ENCODE measurements at regions not wholly inside any gene's neighbourhood (a gene's known extent, or its start where the extent isn't known, plus 50 kb on each side); places are given as distances from the start of the nearest gene placed in this dataset.

GRCh38 chr4:177119691-177120090 lies 190.0 kb upstream of the NEIL3 start:
- no peak overlapping the region for H3K27ac Mint-ChIP-seq
- no peaks in the 10 kb centered on the region for H3K9me3 ChIP-seq (ENCODE audit: control insufficient read depth, low read length, poor library complexity, severe bottlenecking)
- H3K27me3 Mint-ChIP-seq, result peaks cover 12% of the 10 kb centered on the region
- no peak for DNase-seq
- H3K4me3 Mint-ChIP-seq, result no peak overlapping the region
- no peak for ATAC-seq
- no peaks in the 10 kb centered on the region for H3K36me3 Mint-ChIP-seq (ENCODE audit: low read depth)
- no peaks in the 10 kb centered on the region for H3K4me1 Mint-ChIP-seq

DNA sequence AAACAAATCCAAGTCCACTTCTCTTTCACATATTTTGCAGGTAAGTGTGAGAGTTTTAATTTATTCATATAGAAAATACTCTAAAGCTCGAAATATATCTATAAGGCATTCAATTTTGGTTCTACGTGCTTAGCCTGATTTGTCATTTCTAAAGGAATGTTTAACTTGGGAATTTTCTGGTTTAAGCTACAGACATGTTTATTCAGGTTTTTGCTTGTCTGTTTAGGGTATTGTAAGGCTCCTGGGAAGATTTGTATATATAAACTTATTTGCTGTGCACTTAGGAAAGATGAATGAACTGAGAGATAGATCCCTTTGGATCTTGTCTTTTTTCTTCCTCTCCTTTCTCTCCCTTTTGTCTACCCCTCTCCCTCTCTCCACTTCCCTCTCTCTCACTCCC lies 185.9 kb upstream of the NEIL3 start:
- H3K36me3 Mint-ChIP-seq (ENCODE audit: low read depth), result no peaks in the 10 kb centered on the region
- ATAC-seq (no peak), DNase-seq (no peak)
- no peak overlapping the region for H3K27ac Mint-ChIP-seq
- no peaks in the 10 kb centered on the region for H3K9me3 ChIP-seq (ENCODE audit: control insufficient read depth, low read length, poor library complexity, severe bottlenecking)
- no peaks in the 10 kb centered on the region for H3K4me1 Mint-ChIP-seq
- H3K27me3 Mint-ChIP-seq, result no peaks in the 10 kb centered on the region
- H3K4me3 Mint-ChIP-seq, result no peak overlapping the region

GRCh38 chr4:177124349-177125064 lies 185.2 kb upstream of the NEIL3 start:
- Mint-ChIP-seq H3K4me1 (no peaks in the 10 kb centered on the region), H3K36me3 (ENCODE audit: low read depth) (no peaks in the 10 kb centered on the region), H3K27me3 (no peaks in the 10 kb centered on the region), H3K4me3 (no peak overlapping the region), H3K27ac (no peak overlapping the region)
- ATAC-seq (no peak), DNase-seq (no peak)
- no peaks in the 10 kb centered on the region for H3K9me3 ChIP-seq (ENCODE audit: control insufficient read depth, low read length, poor library complexity, severe bottlenecking)

DNA sequence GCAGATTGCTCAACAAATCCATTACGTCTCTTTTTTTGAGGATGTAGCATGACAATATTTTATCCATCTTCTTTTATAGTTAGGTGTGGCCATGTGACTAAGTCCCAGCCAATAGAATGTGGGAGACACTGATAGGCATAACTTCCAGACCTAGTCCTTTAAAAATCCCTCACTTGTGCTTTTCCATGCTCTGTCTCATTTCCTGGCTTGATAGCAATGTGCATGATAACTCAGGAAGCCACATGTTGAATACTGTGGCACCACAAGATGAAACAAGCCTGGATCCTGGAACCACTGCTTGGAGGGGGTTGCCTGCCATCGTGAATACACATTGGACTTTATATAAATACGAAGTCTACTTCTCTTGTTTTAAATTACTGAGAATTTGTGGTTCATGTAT lies 184.0 kb upstream of the NEIL3 start:
- no peak for DNase-seq
- H3K9me3 ChIP-seq (ENCODE audit: control insufficient read depth, low read length, poor library complexity, severe bottlenecking), result no peaks in the 10 kb centered on the region
- no peaks in the 10 kb centered on the region for H3K27me3 Mint-ChIP-seq
- no peak overlapping the region for H3K27ac Mint-ChIP-seq
- H3K4me1 Mint-ChIP-seq, result no peaks in the 10 kb centered on the region
- ATAC-seq, result no peak
- no peak overlapping the region for H3K4me3 Mint-ChIP-seq
- no peaks in the 10 kb centered on the region for H3K36me3 Mint-ChIP-seq (ENCODE audit: low read depth)

DNA sequence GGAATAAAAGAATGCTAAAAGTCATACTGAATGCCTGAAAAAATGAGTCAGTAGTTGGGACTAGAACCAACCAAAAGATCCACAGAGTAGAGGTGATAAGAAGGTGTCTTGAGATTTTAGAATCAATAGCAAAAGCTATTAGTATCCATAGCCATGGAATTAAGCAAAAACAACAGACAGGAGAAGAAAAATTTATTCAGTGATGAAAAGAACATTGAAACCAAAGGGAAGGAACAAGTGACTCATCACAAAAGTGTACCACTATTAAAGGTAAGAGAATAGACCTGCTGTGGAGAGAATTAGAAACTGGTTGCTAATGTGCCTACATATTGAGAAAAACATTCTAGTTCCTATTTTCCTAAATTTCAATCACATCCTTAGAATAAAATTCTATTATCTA lies 182.0 kb upstream of the NEIL3 start:
- Mint-ChIP-seq H3K36me3 (ENCODE audit: low read depth) (no peaks in the 10 kb centered on the region), H3K27me3 (no peaks in the 10 kb centered on the region), H3K4me3 (no peak overlapping the region), H3K27ac (no peak overlapping the region), H3K4me1 (no peaks in the 10 kb centered on the region)
- no peaks in the 10 kb centered on the region for H3K9me3 ChIP-seq (ENCODE audit: control insufficient read depth, low read length, poor library complexity, severe bottlenecking)
- no peak for ATAC-seq
- no peak for DNase-seq

DNA sequence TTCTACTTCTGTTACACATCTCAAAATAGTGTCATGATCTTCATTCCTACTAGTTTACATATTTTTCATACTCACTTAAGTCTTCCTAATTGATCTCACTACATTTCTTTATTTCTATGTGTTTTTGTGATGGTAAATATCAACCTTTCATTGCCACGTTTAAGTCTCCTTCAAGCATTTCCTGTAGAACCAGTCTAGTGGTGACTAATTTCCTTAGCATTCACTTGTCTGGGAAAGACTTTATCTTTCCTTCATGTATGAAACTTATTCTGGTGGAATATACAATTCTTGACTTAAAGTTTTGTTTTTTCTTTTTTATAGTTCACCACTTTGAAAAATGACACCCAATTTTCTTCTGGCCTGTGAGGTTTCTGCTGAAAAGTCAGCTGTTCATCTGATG lies 181.4 kb upstream of the NEIL3 start:
- Mint-ChIP-seq H3K4me3 (no peak overlapping the region), H3K27ac (no peak overlapping the region), H3K4me1 (no peaks in the 10 kb centered on the region), H3K36me3 (ENCODE audit: low read depth) (no peaks in the 10 kb centered on the region), H3K27me3 (no peaks in the 10 kb centered on the region)
- H3K9me3 ChIP-seq (ENCODE audit: control insufficient read depth, low read length, poor library complexity, severe bottlenecking), result no peaks in the 10 kb centered on the region
- ATAC-seq (no peak), DNase-seq (no peak)

GRCh38 chr4:177131736-177132135 lies 177.9 kb upstream of the NEIL3 start:
- ATAC-seq, result no peak
- H3K9me3 ChIP-seq (ENCODE audit: control insufficient read depth, low read length, poor library complexity, severe bottlenecking), result no peaks in the 10 kb centered on the region
- H3K27me3 Mint-ChIP-seq, result no peaks in the 10 kb centered on the region
- H3K27ac Mint-ChIP-seq, result no peak overlapping the region
- DNase-seq, result no peak
- H3K36me3 Mint-ChIP-seq (ENCODE audit: low read depth), result no peaks in the 10 kb centered on the region
- no peak overlapping the region for H3K4me3 Mint-ChIP-seq
- no peaks in the 10 kb centered on the region for H3K4me1 Mint-ChIP-seq

DNA sequence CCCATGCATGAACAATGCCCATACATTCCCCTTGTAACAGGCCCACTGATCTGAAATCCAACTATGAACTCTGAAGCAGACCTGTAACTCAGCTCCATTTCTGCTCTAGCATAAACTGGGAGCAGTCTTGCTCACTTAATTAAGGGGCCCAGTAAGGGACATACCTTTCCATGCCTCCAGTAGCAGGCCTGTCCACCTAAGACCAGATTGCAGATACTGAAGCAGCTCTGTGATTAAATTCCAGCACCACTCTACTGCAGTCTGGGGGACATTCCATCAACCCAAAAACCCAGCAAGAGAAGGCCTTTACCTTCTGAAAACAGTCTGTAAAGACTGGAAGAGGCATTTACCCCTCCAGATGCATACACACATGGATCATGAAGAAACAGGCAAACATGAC lies 162.0 kb upstream of the NEIL3 start:
- peaks cover 5% of the 10 kb centered on the region for H3K27me3 Mint-ChIP-seq

GRCh38 chr4:177155454-177155853 lies 154.2 kb upstream of the NEIL3 start:
- Mint-ChIP-seq H3K4me1 (no peaks in the 10 kb centered on the region), H3K27me3 (peaks cover 5% of the 10 kb centered on the region), H3K27ac (no peak overlapping the region), H3K36me3 (ENCODE audit: low read depth) (no peaks in the 10 kb centered on the region), H3K4me3 (no peak overlapping the region)
- ATAC-seq, result no peak
- H3K9me3 ChIP-seq (ENCODE audit: control insufficient read depth, low read length, poor library complexity, severe bottlenecking), result no peaks in the 10 kb centered on the region
- DNase-seq, result no peak

More for the DNA sequence above, 162.0 kb upstream of the NEIL3 start:
- no peaks in the 10 kb centered on the region for H3K4me1 Mint-ChIP-seq
- H3K4me3 Mint-ChIP-seq, result no peak overlapping the region
- no peak for ATAC-seq
- no peaks in the 10 kb centered on the region for H3K9me3 ChIP-seq (ENCODE audit: control insufficient read depth, low read length, poor library complexity, severe bottlenecking)
- H3K36me3 Mint-ChIP-seq (ENCODE audit: low read depth), result no peaks in the 10 kb centered on the region
- H3K27ac Mint-ChIP-seq, result no peak overlapping the region
- no peak for DNase-seq

GRCh38 chr4:177159600-177159999 lies 150.1 kb upstream of the NEIL3 start:
- DNase-seq, result no peak
- no peak for ATAC-seq
- H3K27ac Mint-ChIP-seq, result no peak overlapping the region
- H3K4me3 Mint-ChIP-seq, result no peak overlapping the region
- H3K4me1 Mint-ChIP-seq, result no peaks in the 10 kb centered on the region
- no peaks in the 10 kb centered on the region for H3K36me3 Mint-ChIP-seq (ENCODE audit: low read depth)
- no peaks in the 10 kb centered on the region for H3K9me3 ChIP-seq (ENCODE audit: control insufficient read depth, low read length, poor library complexity, severe bottlenecking)
- no peaks in the 10 kb centered on the region for H3K27me3 Mint-ChIP-seq

- DNase-seq, result no peak
Measured at GRCh38 chr4:177161781-177162180, 147.9 kb upstream of the NEIL3 start.

DNA sequence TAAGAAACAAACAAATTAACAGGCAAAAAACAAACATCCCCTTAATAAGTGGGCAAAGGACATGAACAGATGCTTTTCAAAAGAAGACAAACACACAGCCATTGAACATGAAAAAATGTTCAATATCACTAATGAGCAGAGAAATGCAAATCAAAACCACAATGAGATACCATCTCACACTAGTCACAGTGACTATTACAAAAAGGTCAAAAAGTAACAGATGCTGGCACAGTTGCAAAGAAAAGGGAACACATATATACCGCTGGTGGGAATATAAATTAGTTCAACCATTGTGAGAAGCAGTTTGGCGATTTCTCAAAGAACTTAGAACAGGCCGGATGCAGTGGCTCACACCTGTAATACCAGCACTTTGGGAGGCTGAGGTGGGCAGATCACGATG lies 146.1 kb upstream of the NEIL3 start:
- H3K27ac Mint-ChIP-seq, result no peak overlapping the region
- no peak overlapping the region for H3K4me3 Mint-ChIP-seq
- H3K36me3 Mint-ChIP-seq (ENCODE audit: low read depth), result no peaks in the 10 kb centered on the region
- no peaks in the 10 kb centered on the region for H3K9me3 ChIP-seq (ENCODE audit: control insufficient read depth, low read length, poor library complexity, severe bottlenecking)
- DNase-seq (no peak), ATAC-seq (no peak)
- no peaks in the 10 kb centered on the region for H3K4me1 Mint-ChIP-seq
- no peaks in the 10 kb centered on the region for H3K27me3 Mint-ChIP-seq

More at GRCh38 chr4:177161781-177162180, 147.9 kb upstream of the NEIL3 start:
- no peak overlapping the region for H3K4me3 Mint-ChIP-seq
- no peaks in the 10 kb centered on the region for H3K27me3 Mint-ChIP-seq
- no peak overlapping the region for H3K27ac Mint-ChIP-seq
- no peaks in the 10 kb centered on the region for H3K36me3 Mint-ChIP-seq (ENCODE audit: low read depth)
- H3K4me1 Mint-ChIP-seq, result no peaks in the 10 kb centered on the region
- no peaks in the 10 kb centered on the region for H3K9me3 ChIP-seq (ENCODE audit: control insufficient read depth, low read length, poor library complexity, severe bottlenecking)
- ATAC-seq, result no peak

DNA sequence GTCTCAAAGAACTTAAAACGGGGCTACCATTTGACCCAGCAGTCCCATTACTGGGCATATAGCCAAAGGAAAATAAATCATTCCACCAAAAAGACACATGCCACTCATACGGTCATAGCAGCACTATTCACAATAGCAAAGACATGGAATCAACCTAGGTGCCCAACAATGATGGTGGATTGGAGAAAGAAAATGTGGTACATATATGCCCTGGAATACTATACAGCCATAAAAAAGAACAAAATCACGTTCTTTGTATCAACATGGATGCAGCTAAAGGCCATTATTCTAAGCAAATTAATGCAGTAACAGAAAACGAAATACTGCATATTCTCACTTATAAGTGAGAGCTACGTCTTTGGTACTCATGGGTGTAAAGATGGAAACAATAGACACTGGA lies 138.1 kb upstream of the NEIL3 start:
- H3K9me3 ChIP-seq (ENCODE audit: control insufficient read depth, low read length, poor library complexity, severe bottlenecking), result no peaks in the 10 kb centered on the region
- Mint-ChIP-seq H3K4me3 (no peak overlapping the region), H3K27ac (no peak overlapping the region), H3K27me3 (no peaks in the 10 kb centered on the region), H3K36me3 (ENCODE audit: low read depth) (no peaks in the 10 kb centered on the region), H3K4me1 (no peaks in the 10 kb centered on the region)
- ATAC-seq (no peak), DNase-seq (no peak)

GRCh38 chr4:177175473-177175872 lies 134.2 kb upstream of the NEIL3 start:
- H3K9me3 ChIP-seq (ENCODE audit: control insufficient read depth, low read length, poor library complexity, severe bottlenecking), result no peaks in the 10 kb centered on the region
- no peak for ATAC-seq

More at GRCh38 chr4:177175473-177175872, 134.2 kb upstream of the NEIL3 start:
- DNase-seq, result no peak
- Mint-ChIP-seq H3K27me3 (no peaks in the 10 kb centered on the region), H3K27ac (no peak overlapping the region), H3K4me3 (no peak overlapping the region), H3K4me1 (no peaks in the 10 kb centered on the region), H3K36me3 (ENCODE audit: low read depth) (no peaks in the 10 kb centered on the region)
